GM18498 (cell line): ENCODE measurements at regions not wholly inside any gene's neighbourhood (a gene's known extent, or its start where the extent isn't known, plus 50 kb on each side); places are given as distances from the start of the nearest gene placed in this dataset.
"Not testable (repeated sequence)": the region's sequence is repeated elsewhere in the genome, so short reads cannot be mapped to it uniquely, and the experiment has no call there.

Source experiments
- ATAC-seq: cut with Tn5 transposase; IDR thresholded peaks from one replicate; pipeline ENCODE4 v1.9.1; 2021; ENCODE audit warnings: mild to moderate bottlenecking, moderate library complexity; ENCODE audit not compliant: unreplicated experiment

DNA sequence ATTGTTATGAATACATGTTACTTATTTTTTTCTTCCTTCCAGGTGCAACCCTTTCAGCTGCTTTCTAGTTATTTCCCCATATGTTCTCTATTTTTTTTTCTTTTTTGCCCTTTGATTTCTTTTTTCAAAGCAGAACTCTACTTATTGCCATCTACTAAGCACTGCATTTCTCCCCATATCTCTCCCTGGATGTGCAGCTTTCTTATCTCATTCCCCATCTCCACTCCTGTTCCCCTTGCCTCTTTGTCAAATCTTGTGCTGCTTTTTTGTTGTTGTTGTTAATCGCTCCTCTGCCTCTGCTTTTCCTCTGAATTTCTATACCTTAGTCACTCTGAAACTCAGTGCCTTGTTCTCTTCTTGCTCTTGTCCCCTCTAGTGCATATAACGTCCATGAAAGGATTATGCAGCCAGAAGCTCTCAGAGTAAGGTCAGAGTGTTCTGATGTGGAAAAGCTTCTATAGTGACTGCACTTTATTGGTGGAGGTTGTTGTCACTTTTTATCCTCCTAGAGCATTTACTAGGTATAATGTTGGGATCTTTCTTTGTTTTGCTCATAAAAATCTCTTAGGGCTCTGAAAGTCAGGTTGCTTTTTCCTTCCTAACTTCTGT lies 51.1 kb upstream of the JADE1 start:
- no peak for ATAC-seq

DNA sequence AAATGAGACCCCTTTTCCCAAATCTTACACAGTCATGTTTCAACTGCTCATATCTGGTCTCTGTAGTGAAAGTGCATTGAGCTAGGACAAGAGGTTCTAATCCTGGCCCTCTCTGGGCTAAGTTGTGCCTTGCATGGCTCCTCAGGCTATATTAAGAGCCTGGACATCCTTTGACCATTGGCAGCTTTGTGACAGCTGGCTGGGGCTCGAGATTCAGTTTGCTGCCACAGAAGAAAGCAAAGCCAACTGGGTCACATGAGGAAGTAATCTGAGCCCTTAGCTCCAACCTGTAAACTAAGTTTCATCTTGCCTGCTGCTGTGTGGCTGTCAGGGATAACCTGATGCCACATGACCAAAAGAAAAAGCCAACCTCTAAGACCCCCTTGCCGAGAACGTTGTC lies 51.8 kb upstream of the JADE1 start:
- no peak for ATAC-seq

DNA sequence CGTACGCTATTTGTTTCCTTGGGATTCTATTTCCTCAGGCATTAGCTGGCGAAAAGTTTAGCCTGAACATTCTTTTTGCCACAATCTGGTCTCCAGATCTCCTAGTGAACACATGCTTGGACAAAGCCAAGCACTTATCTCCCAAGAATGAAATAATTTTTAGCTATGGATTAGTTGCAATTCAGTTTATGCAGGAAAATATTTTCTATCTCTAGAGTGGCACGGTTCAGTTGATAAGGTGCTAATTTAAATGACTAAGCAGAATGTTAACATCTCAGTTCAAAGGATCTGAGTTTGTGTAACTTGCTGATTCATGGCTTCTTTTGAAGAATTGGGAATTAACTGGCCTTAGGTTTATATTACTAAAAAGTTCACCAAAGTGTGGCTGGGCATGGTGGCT lies 58.1 kb upstream of the JADE1 start:
- ATAC-seq: no peak

DNA sequence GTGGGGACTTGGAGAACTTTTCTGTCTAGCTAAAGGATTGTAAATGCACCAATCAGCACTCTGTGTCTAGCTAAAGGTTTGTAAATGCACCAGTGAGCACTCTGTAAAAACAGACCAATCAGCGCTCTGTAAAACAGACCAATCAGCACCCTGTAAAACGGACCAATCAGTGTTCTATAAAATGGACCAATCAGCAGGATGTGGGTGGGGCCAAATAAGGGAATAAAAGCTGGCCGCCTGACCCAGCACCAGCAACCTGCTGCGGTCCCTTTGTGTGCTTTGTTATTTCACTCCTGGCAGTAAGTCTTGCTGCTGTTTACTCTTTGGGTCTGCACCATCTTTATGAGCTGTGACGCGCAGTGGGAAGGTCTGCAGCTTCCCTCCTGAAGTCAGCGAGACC lies 67.8 kb upstream of the JADE1 start:
- not testable (repeated sequence) for ATAC-seq

DNA sequence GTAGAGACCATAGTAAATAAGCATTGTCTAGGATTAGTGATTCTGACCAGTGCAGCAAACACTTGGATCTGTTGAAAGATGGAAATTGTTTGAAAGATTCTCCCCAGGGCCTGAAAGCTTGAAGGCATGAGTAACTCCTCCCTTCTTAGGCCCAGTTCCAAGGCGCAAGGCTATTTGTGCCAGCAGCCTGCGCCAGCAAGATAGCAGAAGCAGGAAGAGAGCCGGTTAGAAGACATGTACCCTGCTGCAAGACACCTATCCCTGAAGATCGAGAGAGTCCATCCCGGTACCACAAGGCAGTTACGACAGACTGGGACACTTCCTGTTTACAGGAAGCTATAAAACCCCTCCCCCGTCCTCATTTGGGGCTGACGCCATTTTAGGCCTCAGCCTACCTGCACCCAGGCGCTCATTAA lies 72.4 kb upstream of the JADE1 start:
- ATAC-seq: no peak

DNA sequence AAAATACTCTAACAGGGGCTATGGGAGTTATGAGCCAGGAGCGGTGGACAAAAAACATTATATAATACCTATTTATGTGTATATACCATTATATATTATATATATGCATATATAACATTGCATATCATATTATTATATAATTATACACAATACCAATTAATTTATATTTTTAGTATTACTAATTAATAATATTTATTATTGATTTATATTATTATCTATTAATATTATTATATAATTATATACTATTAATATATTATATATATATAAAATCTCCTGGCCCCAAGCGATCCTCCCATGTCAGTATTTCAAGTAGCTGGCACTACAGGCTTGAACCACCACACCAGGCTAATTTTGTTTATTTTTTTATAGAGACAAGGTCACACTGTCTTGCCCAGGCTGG lies 73.8 kb upstream of the JADE1 start:
- ATAC-seq: no peak

DNA sequence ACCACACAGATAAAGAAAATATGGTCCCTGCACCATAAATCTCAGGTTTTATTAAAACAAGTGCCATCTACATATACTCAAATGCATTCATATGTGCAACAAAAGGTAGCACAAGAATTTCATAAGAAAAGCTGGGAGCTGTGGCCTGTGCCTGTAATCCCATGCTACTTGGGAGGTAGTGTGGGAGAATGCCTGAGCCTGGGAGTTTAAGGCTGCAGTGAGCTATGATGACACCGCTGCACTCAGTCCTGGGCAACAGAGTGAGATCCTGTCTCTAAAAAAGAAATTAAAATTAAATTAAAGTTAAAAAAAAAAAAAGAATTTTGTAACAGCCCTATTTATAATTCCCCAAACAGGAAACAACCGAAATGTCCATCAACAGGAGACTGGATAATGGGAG lies 81.3 kb upstream of the JADE1 start:
- no peak for ATAC-seq

DNA sequence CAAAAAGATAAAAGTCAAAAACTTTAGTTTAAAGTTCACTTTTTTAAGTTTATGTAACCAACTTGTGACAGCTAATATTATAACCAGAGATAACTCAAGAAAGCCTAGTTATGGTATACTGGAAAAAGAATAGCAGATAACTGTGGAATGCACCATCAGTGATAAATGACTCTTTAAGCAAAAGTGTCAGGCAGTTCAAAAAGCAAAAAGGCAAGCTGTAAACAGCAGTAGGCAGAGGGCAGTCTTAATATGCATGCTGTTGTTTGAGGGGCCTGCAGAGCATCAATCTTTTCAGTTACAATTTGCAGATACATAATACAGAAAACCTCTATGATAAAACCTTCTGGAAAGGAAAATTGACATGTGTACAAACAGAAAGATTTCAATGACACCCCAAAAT lies 81.8 kb upstream of the JADE1 start:
- ATAC-seq: no peak

DNA sequence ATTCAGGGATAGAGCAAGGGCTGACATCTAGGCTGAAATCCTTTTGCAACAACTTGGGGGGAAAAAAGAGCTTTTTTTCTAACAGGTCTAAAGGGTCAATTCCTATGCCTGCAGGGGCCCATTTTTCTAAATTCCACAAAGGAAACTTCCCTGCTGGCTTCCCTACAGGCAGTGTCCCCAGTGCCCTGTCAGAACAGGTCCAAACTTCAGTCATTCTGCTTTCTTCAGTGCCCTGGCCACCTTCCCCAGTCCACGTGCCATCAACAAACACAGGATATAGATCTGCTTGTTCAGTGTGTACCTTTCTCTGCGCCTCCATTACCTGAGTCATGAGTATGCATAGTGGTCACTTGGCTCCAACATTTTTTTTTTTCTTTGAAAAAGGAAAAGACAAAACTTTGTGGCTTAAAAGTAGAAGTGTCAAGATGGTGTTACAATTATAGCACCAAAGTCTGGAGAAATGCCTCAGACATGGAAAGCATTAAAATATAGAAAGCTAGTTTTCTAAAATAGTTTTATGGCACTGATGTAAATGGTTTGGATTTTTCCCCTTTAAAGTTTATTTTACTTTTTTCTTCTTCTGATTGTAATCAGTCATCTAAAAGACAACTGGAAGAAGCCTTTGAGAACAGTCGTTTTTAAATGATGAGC lies 84.0 kb upstream of the JADE1 start:
- ATAC-seq: no peak

DNA sequence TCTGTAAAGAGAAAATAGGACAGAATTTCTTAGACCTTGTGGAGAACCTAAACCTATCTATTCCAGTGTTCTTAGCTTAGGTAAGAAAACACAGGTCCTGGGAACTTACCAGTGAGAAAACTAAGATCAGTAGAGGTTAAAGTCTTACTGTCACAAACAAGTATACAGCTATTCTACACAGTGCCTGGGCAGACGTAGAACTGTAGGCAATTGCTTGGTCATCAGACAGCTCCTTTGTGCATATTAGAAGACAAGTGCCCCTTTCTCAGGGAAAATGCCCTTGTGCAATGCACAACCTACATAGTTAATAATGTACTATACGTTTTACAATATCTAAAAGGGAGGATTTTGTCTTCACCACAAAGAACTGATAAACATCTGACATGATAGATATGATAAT lies 86.6 kb upstream of the JADE1 start:
- no peak for ATAC-seq

DNA sequence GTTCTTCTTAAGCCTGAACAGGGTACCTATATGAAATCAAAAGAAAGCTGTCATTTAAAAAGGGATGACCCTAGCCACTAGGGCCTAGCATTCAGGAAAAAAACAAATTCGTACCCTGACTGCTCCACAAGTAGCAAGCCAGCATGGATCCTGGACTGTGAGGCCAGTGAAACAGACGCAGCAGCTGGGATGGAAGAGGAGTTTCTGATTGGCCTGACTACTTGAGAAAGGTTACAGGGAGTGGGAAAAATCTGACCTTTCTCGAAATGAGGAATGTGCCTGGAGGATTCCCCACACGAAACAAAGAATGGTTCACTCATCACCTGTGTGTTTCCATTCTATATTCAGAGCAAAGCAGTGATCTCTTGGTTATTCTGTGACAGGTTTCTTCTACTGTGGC lies 87.6 kb upstream of the JADE1 start:
- ATAC-seq: no peak

DNA sequence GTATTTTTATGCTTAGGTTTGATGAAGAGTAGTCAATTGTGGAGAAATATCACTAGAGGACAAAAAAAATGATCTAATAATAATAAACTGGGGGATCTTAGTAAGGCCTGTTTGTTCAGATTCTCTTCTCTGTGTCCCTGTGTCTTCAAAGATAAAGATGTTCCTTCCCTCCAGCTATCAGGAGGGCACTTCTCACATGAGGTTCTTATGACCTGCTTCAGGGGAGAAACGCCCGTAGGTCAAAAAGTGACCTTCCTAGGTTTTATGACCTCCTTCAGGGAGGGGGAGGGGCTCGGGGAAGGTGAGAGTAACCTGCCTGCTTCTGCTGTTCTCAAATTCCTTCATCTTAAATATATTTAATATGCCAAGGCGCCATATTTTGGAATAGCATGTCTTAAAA lies 89.2 kb upstream of the JADE1 start:
- ATAC-seq: no peak

DNA sequence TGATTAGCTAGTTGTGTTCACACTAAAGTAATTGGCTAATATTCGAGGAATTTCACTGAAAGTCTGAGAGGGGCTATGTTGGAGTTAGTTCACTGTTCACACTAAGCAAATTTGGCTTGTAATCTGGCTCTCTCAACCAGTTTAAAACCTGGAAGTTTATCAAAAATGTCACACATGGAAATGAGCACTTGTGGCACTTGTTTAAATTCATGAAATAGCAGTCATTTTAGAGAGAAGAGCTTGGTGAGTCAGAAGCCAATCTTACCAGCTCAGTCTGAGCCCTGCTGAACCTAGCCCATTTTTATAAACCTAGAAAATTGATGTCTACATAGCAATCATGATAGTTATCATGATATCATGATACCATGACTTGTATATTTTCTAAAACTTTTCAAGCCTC lies 90.7 kb upstream of the JADE1 start:
- no peak for ATAC-seq

DNA sequence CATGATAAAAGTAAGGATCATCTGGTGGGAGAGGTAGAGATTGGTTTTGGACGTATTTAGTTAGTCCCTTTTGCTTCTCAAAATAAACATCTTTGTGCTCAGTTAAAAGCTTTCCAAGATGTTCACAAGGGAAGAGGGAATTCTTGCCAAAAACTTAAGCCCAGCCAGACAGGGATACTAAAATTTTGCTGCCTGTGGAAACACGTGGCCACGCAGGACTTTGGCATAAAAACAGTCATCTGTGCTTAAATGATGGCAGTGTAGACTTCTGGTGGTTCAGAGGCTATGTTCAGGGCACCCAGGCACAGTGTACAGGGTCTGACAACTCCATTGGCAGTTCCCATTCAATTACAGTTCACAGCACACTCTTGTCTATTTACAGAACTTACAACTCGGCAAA lies 93.2 kb upstream of the JADE1 start:
- ATAC-seq: no peak

DNA sequence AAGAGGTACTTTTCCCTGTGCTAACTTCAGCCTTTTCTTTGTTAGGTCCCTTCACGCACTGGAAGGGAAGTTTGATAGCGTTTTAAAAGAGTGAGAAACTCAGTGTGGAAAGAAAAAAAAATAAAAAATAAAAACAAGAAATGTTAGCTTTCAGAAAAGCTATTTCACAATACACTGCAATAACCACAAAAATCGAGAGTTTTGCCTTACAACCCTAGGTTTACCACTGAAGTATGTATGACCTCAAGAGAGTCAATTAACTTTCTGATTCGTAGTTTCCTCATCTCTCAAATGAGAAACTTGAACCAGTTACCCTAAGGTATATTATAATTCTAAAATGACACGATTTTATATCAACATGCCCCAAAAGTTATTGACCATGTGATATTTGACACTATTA lies 93.9 kb upstream of the JADE1 start:
- ATAC-seq: no peak

DNA sequence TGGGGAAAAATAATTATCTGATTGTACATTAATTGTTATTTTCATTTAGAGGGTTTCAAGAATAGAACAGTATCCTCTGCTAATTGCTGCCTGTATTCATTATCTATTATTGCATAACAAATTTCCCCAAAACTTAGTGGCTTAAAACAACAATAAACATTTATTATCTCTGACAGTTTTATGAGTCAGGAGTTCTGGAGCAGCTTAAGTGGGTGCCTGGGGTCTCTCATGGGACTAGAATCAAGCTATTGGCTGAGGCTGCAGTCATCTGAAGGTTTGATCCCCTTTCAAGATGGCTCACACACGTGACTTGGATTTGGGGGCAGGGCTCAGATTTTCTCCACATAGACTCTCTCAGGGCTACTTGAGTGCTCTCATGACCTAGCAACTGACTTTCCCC lies 98.1 kb upstream of the JADE1 start:
- ATAC-seq: no peak

DNA sequence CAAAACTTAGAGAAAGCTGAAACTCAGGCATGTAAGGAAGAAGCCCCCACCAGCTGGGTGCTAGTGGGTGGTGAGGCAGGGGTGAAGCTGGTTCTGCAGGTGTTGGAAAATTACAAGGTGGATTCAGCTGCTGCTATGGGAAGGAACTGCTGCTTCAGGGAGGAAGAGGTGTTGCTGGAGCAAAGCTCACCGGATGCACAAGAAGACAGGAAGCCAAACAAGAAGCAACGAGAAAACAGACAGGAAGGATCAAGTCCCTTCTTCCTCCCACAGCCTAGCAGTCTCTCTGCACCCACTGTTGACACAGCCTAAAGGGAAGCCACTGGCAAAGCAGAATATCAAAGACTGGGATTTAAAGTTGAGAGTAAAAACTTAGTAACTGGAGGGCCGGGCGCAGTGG lies 100.2 kb upstream of the JADE1 start:
- no peak for ATAC-seq

DNA sequence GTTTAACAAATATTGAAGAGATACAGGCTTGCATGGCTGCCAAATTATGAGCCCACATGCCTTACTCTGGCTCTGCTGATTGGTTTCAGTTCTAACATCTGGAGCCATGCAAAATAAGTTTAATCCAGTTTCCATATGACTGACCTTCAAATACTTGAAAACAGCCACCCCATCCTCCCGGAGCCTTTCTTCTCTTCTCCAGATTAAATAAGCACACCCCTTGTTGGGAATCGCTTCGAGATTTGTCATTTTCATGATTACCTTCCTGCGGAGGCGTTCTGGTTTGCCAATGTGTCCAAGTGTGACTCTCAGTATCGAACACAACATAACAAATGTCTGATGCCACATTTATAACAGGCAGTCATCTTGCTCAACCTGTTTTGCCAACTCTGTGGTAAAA lies 101.6 kb upstream of the JADE1 start:
- no peak for ATAC-seq

DNA sequence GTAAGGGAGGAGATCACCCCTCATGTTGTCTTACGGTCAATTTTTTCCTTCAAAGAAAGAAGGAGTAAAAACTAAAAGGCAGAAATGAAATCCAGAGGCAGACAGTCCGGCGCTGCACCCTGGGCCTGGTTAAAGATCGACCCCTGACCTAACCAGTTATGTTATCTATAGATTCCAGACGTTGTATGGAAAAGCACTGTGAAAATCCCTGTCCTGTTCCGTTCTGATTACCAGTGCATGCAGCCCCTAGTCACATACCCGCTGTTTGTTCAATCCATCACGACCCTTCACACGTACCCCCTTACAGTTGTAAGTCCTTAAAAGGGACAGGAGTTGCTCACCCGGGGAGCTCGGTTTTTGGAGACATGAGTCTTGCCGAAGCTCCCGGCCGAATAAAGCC lies 105.6 kb upstream of the JADE1 start:
- no peak for ATAC-seq

DNA sequence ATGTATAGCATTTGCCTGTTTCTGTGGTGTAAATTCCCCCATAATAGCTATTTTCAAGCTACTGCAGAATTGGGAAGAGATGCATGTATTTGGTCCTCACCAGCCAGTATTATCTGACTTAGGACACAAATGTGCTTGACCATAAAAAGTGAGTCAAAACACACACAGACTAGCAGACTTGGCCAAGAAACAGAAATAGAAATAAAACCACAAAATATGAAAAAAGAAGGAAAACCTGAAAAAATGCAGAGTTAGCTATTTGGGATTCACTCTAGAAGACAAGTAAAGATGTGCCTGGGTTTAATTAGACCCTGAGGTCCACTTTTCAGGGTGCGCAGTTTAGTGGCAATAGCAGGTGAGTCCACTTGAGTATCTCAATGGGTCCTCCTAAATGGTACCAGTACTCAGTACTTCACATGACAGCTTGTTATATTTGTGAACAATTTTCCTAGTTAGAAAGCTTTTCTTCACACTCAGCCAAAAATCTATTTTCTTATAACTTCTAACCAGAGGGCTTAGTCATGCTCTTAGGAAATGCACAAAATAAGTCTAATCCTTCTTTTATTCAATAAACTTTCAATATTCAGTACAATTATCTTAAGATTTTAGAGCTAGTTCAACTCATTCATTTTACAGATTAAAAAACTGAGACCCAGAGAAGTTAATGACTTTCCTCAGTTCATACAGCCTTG lies 108.7 kb upstream of the JADE1 start:
- no peak for ATAC-seq

DNA sequence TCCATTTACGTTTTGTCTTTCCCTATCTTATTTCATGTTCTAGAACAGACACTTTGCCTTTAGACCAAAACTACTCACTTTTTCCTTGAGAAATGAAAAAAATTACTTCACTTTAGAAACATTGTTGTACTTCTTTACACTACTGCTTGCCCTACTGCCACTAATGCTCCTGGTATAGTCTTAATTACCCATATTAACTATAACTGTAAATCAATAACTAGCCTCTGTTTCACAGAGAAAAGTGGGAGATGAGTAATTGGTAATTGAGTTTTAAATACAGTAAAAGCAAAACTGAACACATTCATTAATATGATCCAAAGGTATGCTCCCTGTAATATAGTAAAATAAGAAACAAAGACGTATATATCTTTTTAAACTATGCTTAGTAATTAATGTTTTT lies 111.1 kb upstream of the JADE1 start:
- no peak for ATAC-seq

DNA sequence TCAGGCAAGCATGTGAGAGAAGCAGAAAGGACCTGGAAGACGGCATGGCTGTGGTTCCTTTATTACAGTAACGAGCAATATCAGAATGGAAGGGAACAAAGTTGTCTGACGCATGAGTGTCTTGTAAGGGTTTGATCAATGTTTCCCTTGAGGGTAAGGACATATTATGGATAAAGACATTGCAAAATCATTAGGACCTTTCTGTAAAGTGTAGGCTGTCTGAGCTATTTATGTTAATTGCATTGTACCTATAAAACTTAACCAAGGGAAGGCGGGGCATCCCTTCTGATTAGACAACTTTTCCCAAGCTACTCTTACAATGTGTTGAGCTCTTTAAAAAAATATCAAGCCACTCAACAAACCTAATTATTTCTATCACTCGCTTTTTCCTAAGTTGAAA lies 112.2 kb upstream of the JADE1 start:
- no peak for ATAC-seq

DNA sequence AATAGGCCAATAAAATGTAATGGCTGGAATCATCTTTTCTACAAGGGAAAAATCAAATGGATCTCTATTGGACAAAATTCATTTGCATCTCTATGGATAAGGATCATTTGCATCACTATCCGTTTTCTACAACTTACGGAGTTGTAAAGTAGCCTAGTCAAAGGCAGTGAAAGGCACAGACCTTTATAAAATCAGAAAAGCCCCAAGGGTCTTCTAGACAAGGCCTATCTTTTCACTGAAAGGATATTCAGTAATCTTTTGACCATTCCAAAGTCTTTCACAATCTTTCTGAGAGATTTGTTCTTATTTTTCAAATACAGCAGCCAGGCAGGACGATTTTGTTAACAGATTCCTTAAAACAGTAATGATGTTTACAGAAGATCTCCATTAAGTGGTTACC lies 119.5 kb upstream of the JADE1 start:
- ATAC-seq: no peak
